Endometrium (tissue), 2 donors: ENCODE measurements at regions not wholly inside any gene's neighbourhood (a gene's known extent, or its start where the extent isn't known, plus 50 kb on each side); places are given as distances from the start of the nearest gene placed in this dataset.
"Not testable (repeated sequence)": the region's sequence is repeated elsewhere in the genome, so short reads cannot be mapped to it uniquely, and the experiment has no call there.

ENCODE experiments used
- FAIRE-seq: peaks from 2 replicates; lab custom pipeline; 2012; peaks lifted over from hg19 to GRCh38; lab: Jason Lieb, UNC
- donor health status: control.
- donor health status: control.

DNA sequence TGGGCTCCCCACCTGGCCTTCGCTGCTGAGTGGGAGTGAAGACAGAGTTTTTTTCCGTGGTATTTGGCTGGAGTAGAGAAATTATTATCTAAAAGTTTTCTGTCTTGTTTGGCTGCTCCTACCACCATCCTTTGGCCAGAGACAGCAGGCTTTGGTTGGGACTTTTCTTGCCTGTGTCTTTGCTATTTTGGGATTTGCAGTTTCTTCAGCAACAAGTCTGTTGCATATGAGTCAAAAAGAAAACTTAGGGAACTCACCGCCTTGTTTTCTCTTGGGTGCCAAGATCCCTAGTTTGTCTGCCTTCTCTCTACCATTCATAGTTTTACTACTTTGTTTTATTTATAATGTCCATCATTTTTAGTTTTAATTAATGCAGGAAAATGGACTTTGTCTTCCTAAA, 683.8 kb downstream of the DOK5 start:
- no peak for FAIRE-seq

DNA sequence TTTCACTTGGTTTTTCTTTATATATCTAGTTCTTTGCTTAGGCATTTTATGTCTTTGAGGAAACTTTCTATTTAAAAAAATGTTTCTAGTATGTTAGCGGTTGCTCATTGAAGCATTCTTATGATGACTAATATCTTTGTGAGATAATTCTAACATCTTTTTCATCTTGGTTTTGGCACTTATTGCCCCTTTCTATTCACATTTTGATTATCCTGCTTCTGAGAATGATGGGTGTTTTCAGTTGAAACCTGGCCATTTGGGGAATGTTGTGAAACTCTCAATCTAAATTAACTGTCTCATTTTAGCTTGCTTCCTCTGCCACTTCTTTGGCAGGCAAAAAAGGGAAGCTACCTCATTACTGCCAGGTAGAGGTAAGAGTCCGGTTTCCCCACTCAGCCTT, 683.1 kb downstream of the DOK5 start:
- FAIRE-seq = no peak

DNA sequence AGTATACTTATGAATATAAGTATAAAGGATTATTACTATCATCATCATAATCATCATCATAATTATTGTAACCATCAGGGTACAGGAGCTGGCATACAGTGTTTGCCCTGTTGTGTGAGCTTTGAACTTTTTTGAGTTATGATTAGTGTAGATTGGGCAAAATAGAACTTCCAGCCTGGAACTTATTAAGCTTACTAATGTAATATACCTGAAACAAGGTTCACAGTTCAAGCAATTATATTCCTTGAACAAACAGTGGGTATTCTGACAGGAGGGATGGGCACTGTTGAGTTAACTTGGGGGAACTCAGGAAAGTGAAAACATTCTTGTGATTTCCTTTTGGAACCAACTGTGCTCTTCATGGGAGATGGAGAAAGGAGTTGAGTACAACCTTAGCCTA, 680.0 kb downstream of the DOK5 start:
- no peak for FAIRE-seq

DNA sequence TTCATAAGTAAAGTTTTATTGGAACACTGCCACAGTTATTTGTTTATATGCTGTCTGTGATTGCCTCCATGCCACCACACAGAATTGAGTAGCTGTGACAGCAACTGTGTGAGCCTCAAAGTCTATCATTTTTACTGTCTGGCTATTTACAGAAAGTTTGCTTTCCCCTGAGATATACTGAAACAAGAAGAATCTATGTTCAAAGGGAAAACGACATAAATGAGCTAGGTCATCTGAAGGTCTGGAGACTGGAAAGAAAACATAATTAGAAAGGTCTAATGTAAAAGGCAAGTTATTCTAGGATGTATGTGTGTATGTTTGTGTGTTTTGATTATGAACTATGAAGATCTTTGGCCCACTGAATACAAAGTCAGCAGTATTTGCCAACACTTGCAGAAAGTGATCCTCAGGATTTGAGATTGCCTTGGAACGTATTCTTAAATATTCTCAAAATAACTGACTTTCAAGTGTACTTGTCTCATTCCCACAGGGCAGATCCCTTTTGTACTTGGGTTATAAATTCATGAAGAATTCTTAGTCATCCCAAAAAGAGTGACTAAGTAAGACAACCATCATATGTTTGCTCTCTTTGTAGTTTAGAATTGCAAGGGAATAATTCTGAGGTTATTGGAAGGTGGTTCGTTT, 677.7 kb downstream of the DOK5 start:
- peak; percentile 89 for FAIRE-seq

DNA sequence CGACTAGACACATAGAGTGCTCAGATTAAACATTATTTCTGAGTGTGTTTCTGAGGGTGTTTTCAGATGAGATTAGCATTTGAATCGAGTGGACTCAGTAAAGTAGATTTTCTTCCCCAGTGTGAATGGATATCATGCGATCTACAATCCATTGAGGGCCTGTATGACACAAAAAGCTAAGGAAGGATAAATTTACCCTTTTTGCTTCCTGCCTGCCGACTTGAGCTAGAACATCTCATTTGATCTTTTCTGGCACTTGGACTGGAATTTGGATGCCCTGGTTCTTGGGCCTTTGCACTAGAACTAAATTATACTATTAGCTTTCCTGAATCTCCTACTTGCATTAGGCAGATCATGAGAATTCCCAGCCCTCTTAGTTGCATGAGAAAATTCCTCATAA, 675.8 kb downstream of the DOK5 start:
- FAIRE-seq = no peak

DNA sequence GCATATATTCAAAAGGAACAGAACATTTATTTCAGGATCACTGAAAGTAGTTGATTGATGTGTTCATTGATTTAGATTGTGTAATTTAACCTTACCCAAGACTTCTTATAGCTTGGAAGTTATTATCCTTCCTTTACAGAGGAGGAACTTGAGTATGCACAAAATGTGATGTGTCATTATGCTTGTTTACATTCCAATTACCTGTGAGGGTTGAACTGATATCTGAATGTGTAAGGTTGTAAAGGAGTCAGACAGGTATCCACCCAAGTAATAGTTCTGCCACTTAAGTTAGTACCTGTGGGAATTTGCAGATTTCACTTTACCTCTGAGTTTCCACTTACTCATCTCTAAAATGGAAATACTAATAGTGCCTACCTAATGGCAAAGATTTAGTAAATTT, 668.2 kb downstream of the DOK5 start:
- no peak for FAIRE-seq

DNA sequence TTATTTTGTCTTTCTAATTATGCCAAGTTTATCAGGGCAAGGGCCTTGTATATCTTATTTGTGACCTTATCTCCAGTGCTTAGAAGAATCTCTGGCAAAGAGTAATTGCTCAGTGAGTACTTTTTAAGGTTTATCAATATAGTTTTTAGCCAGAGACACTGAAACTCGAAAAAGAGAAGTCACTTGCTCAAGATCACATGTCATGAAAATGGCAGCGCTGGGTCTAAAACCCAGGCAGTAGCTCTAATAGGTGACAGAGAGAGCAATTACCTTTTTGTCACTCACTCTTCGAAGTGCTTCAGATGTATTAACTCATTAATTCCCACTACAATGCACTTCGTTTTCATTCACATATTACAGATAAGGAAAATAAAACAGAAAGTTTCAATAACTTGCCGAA, 667.5 kb downstream of the DOK5 start:
- FAIRE-seq = no peak

DNA sequence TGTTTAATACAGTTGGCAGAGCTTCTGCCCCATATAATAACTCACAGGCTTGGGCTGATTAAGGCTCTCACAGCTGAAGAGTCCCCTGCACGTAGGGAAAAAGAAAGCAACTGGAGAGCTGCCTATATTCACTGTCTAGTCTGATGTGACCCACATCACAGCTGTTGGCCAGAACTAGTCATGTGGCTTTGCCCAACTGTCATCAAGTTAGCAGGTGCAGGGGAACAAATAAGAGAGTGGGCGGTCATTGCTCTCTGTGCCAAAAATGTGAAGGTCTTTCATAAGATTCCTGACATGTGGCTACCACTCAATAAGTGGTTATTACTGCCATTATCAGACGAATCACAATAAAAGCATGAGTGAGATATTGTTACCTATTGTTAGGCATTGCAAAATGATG, 665.2 kb downstream of the DOK5 start:
- no peak for FAIRE-seq

DNA sequence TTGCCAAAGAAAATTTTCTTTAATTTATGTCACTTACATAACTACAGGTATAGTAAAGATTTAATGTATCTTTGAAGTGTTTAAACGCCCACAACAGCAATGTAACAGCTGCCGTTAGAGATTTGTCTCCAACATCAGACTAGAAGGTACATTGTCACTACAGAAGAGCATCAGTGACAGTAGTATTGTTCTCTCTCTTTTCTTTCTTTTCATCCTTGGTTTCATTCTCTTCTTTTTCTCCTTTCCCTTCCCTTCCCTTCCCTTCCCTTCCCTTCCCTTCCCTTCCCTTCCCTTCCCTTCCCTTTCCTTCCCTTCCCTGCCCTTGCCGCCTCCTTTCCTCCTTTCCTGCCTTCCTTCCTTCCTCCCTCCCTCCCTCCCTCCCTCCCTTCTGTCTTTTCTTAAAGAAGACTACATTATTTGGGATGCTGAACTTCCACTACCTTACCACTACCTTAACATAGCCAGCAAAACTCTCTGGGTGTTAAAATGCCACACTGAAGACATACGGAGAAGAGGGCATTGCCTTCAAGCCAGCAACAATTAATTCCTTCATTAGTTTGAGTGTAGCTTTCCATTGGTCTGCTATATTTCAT, 663.9 kb downstream of the DOK5 start:
- FAIRE-seq = no peak

DNA sequence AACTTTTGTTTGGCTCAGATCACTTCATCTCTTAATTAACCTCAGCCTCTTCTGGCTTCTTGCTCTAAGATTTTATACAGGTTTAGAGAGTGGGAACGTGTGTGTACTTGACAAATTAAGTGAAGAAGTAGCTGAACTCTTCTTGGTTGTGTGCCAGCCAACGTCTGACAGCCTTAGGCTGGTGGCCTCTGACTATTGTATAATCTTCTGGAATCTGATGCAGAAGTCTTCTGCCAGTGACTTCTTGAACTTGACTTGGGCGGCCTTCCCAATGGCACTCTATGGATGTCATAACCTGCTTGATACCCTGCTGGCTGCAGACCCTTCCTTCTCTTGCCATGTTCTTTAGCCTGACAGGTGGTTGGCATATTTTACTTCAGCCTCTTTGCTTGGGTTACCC, 660.5 kb downstream of the DOK5 start:
- no peak for FAIRE-seq

DNA sequence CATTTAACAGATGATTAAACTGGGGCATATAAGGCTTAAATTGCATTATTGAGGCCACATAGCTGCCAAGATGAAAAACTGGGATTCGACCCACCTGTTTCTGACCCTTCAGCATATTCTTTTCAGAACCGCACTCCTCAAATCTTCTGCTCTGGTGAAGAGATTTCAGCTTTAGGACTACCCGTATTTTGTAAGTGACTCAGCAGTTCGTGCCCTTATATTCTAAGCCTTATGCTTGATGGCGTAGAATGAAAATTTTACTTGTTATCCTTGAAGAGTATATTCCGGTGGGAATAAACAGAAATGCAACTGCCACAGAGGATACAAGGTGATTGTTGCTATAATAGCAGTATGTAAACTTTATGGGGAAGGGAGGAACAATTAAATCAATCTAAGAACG, 657.1 kb downstream of the DOK5 start:
- FAIRE-seq = no peak

DNA sequence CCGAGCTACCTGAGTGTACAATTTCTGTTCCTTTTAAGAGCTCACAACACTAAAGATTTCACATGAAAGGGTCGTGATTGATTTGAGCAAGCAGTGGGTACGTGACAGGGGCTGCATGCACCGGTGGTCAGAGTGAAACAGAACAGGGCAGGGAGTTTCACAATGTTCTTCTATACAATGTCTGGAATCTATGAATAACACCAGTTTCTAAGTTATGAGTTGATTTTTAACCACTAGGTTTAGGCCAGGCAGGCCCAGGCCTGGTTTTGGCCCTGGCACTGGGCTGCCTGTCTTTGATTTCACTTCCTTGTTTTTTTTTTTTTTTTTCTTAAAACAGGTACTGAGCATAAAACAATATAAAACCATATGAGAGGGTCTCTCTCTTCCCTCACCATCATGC, 642.2 kb downstream of the DOK5 start:
- not testable (repeated sequence) for FAIRE-seq

DNA sequence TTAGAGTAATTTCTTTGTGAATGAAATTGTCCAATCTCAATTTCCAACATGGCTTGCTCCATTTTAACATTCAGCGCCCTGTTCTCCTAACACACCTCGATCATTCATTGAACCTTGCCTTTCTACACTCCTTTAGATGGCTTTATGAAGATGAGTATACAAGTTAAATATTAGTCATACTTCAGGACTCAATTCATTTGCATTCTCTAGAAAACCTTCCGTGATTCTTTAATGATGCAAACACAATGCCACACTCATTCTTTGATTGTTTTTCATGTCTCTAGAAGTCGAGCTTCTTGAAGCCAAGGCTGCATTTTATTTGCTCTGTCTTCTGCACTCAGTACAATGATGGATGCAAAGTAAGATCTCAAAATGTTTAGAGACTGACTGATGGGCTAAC, 641.2 kb downstream of the DOK5 start:
- FAIRE-seq = no peak

DNA sequence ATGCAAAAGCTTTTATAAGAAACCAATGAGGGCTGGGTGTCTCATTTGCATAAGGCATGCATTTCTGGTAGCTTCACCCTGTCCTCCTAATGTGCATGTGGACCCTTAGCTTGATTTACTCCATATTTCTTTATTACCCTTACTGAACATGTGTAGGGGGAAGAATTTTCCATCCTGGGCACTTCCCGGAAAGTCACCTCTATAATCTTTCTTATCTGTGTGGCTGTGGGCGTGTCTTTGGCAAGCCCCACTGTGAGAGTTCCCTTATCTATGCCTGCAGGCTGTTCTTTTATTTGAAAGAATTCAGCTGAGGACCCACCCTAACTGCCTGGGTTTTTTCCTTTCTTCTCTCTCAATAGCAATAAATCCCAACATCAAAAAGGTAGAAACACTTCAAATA, 627.8 kb downstream of the DOK5 start:
- no peak for FAIRE-seq

DNA sequence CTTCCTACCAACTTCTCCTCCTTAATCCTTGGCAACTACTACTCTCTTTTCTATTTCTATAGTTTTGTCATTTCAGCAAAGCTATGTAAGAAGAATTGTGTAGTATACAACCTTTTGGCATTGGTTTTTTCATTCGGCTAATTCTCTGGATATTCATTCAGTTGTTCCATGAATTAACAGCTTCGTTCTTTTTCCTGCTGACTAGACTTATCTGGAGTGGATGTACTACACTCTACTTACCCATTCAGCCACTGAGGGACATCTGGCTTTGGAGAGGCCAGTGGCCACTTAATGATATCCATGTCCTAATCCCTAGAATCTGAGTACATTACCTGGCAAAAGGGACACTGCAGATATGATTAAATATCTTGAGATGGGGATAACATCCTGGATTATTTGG, 623.9 kb downstream of the DOK5 start:
- FAIRE-seq = no peak

DNA sequence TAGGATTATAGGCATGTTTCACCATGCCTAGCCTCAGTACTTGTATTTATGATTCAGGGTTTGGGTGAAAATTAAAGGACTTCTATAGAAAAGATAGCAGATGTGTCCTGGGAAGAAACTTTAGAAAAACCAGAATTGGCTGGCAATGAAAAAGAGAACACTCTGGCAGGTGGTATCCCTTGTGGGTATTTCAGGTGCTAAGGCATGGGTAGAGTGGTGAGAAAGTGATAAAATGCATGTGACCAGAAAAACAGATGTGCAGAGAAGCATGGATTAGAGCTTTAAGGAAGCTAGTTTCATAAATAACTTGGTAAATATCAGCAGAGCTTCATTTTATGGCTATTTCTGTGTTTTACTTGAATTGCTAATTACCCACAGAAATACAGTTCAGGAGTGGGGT, 622.2 kb downstream of the DOK5 start:
- FAIRE-seq = no peak

DNA sequence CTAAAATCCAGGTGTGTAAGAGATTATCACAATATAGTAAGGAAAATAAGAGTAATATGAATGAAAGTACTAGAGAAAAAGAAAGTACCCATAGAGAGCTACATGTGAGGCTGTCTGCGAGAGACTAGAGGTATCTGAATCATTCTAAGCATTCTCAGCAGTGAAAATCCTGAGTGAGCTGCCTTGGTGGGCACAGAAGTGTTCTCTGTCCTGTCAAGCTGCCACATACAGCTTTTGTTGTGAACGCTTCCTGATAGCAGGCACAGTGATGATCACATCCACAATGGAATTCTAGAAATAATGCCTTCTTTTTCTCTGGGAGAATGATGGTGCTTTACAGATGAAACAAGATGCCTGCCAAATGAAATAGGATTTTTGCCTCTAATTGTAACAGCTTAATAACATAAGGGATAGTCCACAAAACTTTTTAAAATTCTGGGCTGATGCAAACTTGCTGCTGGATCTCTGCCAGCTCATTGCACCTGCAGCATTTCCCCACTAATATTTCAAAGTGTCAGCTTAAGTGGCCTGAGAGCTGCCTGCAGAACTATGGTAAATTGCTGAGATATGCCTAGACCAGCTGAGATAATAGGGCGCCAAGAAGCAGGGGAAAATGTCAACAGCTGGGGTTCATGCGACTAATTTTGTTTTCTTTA, 620.5 kb downstream of the DOK5 start:
- FAIRE-seq = no peak

DNA sequence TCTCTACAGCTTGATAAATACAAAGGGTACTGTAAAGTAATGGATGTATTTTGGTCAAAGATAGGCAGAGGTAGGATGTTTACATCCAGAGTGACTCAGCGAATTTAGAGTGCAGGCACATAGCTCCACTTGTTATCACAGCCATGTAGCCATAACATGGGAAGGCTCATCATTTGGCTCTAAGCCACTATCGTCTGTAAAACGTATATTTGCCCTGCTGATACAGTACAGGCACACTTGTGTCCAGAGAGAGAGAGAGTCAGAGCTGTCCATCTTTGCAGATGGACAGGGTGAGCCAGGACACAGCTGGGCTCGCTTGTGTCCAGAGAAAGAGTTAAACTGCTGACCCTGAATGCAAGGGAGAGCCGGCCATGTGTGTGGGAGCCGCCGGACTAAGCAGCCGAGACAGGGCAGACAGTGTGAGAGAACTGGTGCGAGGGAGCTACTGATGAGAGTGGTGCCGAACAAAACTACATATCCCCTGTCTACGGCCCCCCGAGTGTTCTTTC, 619.0 kb downstream of the DOK5 start:
- FAIRE-seq = no peak

DNA sequence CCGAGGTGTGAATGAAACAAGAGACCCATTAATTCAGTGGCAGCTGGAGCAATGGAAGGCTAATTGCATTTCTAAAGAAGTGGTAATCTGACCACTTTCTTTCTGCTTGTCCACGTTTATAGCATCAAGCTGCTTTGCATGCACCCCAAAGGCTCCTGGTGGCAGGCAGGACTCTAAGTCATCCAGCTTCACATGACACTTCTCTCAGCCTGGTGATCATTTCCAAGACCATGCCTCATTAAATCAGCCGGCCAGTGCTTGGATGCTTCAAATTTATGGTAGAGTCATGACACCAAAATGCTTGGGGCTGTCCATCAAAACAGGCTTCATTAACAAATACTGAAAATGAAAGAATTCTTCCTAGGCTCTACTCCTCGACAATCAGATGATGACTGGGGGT, 614.9 kb downstream of the DOK5 start:
- no peak for FAIRE-seq

DNA sequence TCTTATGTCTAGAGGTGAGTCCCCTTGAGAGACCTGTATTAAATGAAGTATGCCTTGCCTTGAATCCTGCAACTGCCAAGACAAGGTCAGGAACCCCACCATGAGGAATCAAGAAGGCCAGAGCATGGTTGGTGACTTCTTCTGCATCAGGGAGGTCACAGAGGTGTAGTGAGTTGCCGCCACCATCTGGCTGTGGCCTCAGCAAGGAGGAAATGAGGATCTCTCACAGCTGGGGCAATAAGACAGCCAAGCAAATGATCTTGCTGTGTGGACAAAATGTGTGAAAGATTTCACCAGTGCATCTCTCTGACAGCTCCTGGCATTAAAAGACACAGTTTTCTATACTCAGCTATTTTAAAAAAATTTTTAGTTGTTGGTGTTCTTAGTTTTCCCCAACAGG, 611.0 kb downstream of the DOK5 start:
- no peak for FAIRE-seq

DNA sequence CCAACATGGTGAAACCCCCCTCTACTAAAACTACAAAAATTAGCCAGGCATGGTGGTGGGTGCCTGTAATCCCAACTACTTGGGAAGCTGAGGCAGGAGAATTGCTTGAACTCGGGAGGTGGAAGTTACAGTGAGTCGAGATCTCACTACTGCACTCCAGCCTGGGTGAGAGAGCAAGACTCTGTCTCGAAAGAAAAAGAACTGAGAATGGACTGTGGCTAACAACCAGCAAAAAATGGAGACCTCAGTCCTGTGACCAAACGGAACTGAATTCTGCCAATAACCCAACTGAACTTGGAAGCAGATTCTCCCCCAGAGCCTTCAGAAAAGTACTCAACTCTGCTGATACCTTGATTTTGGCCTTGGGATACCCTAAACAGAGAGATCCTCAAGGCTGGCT, 604.5 kb downstream of the DOK5 start:
- no peak for FAIRE-seq

DNA sequence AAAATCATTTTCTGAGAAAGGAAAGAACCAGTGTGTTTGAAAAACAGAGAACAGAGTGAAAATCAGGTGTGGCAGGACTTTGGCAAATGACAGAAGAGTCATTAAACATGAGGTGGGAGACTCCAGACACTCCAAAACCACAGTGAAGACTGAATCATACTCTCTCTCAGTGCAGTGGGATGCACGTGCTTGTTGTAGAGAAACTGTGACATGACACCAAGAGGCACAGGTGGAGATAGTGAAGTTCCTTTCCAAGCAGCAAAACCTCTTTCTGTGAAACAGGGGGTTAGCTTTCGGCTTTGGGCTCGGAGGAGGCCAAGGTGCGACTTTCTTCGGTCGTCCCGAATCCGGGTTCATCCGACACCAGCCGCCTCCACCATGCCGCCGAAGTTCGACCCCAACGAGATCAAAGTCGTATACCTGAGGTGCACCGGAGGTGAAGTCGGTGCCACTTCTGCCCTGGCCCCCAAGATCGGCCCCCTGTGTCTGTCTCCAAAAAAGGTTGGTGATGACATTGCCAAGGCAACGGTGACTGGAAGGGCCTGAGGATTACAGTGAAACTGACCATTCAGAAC, 599.0 kb downstream of the DOK5 start:
- not testable (repeated sequence) for FAIRE-seq

DNA sequence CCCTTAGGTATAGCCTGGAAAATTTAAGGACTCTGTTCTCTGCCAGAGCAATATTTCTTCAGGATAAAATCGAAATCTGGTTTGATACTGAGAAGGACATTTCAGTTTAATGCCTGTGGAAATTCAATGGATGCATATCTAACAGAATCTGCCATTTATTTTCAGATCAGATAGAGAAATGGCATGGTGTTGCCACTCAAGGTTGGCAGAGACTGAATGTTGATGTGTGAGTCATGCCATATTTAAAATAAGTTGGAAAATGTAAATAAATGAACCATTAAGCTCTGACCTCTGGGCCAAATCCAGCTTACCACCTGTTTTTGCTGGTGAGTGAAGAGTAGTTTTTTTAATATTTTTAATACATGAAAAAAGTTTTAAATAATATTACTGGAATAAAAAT, 594.6 kb downstream of the DOK5 start:
- FAIRE-seq = no peak
